ENCODE measurements at regions not wholly inside any gene's neighbourhood (a gene's known extent, or its start where the extent isn't known, plus 50 kb on each side); places are given as distances from the start of the nearest gene placed in this dataset.

DNA sequence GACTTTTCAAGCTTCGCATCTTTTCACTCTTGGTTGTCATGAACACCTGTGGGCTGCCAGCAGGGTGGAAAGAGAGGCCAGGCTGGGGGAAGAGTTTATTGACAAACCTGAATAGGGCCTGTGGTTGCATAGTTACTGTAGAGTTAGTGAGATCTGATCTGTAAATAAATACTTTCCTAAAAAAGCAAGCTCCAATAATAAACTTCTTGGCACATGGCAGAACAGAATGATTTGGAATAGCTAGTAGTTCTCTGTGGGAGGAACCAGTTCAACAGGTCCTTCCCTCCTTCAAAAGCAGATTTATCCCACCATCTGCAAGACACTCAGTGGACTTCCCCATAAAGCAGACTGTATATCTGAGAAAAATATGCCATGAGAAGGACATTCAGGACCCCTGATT, 445.0 kb downstream of the HACE1 start:
- TF ChIP-seq, protein P1, sequence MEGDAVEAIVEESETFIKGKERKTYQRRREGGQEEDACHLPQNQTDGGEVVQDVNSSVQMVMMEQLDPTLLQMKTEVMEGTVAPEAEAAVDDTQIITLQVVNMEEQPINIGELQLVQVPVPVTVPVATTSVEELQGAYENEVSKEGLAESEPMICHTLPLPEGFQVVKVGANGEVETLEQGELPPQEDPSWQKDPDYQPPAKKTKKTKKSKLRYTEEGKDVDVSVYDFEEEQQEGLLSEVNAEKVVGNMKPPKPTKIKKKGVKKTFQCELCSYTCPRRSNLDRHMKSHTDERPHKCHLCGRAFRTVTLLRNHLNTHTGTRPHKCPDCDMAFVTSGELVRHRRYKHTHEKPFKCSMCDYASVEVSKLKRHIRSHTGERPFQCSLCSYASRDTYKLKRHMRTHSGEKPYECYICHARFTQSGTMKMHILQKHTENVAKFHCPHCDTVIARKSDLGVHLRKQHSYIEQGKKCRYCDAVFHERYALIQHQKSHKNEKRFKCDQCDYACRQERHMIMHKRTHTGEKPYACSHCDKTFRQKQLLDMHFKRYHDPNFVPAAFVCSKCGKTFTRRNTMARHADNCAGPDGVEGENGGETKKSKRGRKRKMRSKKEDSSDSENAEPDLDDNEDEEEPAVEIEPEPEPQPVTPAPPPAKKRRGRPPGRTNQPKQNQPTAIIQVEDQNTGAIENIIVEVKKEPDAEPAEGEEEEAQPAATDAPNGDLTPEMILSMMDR (IDR thresholded peaks at IDR 0.05), result no peak
- TF ChIP-seq POLR2A (IDR thresholded peaks at IDR 0.05), result no peak

Measured in tibial nerve (tissue), 3 donors.